Natural killer cell (primary cell): ENCODE measurements at regions not wholly inside any gene's neighbourhood (a gene's known extent, or its start where the extent isn't known, plus 50 kb on each side); places are given as distances from the start of the nearest gene placed in this dataset.

ENCODE experiments used
- ATAC-seq, 3 donors: fragments of 150-1000 bp in 2 of 3; fragments of 200-7000 bp in 1 of 3; cut with Tn5 transposase; 1 replicate in 1 of 3; 2 replicates in 2 of 3; pipeline ENCODE4 v1.10.0; 2021; ENCODE audit warnings: mild to moderate bottlenecking in 2 of 3, moderate library complexity in 2 of 3
- DNase-seq, 2 donors: peaks; one replicate each; pipeline versions ENCODE4 v3.0.0 to v3.0.0-alpha.2; 2013 to 2021; ENCODE audit warnings: mixed read lengths in 1 of 2
- H3K27ac ChIP-seq: one replicate; pipeline ENCODE4 v1.5.1; 2013; ENCODE audit warnings: mild to moderate bottlenecking, low read length
- H3K27me3 ChIP-seq: one replicate; pipeline ENCODE4 v1.6.1; 2013; ENCODE audit warnings: low read length; ENCODE audit not compliant: control insufficient read depth, insufficient read depth
- H3K36me3 ChIP-seq: one replicate; pipeline ENCODE4 v1.6.1; 2013; ENCODE audit warnings: low read length; ENCODE audit not compliant: control insufficient read depth, insufficient read depth
- H3K4me1 ChIP-seq: one replicate; pipeline ENCODE4 v1.6.1; 2013; ENCODE audit warnings: low read length; ENCODE audit not compliant: control insufficient read depth, insufficient read depth
- H3K4me3 ChIP-seq: one replicate; pipeline ENCODE4 v1.5.1; 2013; ENCODE audit warnings: low read length
- H3K9me3 ChIP-seq: one replicate; pipeline ENCODE4 v1.6.1; 2013; ENCODE audit warnings: low read length; ENCODE audit not compliant: control insufficient read depth, insufficient read depth
- H3K27ac Mint-ChIP-seq, 2 donors: one replicate each; pipeline ENCODE4 v1.8.0; 2022; ENCODE audit warnings: mild to moderate bottlenecking in 2 of 2, mixed read lengths in 2 of 2, moderate library complexity in 1 of 2
- H3K27me3 Mint-ChIP-seq, 2 donors: one replicate each; pipeline ENCODE4 v1.8.0; 2022; ENCODE audit warnings: low read depth in 2 of 2, mixed read lengths in 2 of 2
- H3K36me3 Mint-ChIP-seq: one replicate; pipeline ENCODE4 v1.8.0; 2022; ENCODE audit warnings: mixed read lengths
- H3K4me1 Mint-ChIP-seq, 2 donors: one replicate each; pipeline ENCODE4 v1.8.0; 2022; ENCODE audit warnings: mixed read lengths in 2 of 2
- H3K4me3 Mint-ChIP-seq: one replicate; pipeline ENCODE4 v1.8.0; 2022; ENCODE audit warnings: mild to moderate bottlenecking, moderate library complexity, mixed read lengths
- H3K9me3 Mint-ChIP-seq, 2 donors: one replicate each; pipeline ENCODE4 v1.8.0; 2022; ENCODE audit warnings: mixed read lengths in 2 of 2
- CTCF ChIP-seq: fragments of 200-600 bp; IDR thresholded peaks from one replicate; pipeline ENCODE4 v1.8.0; 2022; ENCODE audit warnings: antibody characterized with exemption
- WGBS: methylation state at CpG from one replicate; pipeline ENCODE4 v1.1.7; 2013; ENCODE audit warnings: missing lambda C conversion rate; ENCODE audit not compliant: insufficient coverage; 5-methylcytosine and 5-hydroxymethylcytosine counted together
- intact Hi-C: fragments of 100-400 bp; cut with micrococcal nuclease; formaldehyde crosslinking; loops from one replicate; pipeline ENCODE4 v1.14.2; 2022

DNA sequence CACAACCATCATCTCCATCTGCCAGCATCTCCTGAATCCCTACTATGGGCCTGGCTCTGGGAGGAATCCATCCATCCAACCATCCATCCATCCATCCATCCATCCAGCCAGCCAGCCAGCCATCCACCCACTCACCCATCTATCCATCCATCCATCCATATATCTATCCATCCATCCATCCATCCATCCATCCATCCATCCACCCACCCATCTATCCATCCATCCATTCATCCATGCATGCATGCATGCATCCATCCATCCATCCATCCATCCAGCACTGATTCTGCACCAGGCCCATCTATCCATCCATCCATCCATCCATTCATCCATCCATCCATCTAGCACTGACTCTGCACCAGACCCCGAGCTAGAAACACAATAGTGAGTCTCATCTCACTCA, 141.3 kb upstream of the WNT4 start:
- no peaks in the 10 kb centered on the region for H3K36me3 Mint-ChIP-seq
- H3K4me1 Mint-ChIP-seq, result no peaks in the 10 kb centered on the region
- no peak for TF ChIP-seq CTCF
- no peak overlapping the region for H3K27ac ChIP-seq
- H3K4me3 Mint-ChIP-seq, result no peak overlapping the region
- intact Hi-C loops, result no loop called here
- H3K27me3 Mint-ChIP-seq, result peaks cover 0 to 11% of the 10 kb centered on the region in 2 donors
- H3K4me1 ChIP-seq, result no peaks in the 10 kb centered on the region
- peaks cover 0 to 2% of the 10 kb centered on the region in 2 donors for H3K9me3 Mint-ChIP-seq
- no peaks in the 10 kb centered on the region for H3K27me3 ChIP-seq
- no peak for ATAC-seq
- no peak overlapping the region for H3K4me3 ChIP-seq
- 33% methylated on average over 1 of the region's 1 CpG for WGBS
- DNase-seq, result no peak
- H3K9me3 ChIP-seq, result no peaks in the 10 kb centered on the region
- no peaks in the 10 kb centered on the region for H3K36me3 ChIP-seq
- no peak overlapping the region for H3K27ac Mint-ChIP-seq

GRCh38 chr1:22284906-22285548, 142.1 kb upstream of the WNT4 start:
- Histone ChIP-seq H3K36me3 (no peaks in the 10 kb centered on the region), H3K4me3 (no peak overlapping the region), H3K27ac (no peak overlapping the region), H3K27me3 (no peaks in the 10 kb centered on the region), H3K9me3 (no peaks in the 10 kb centered on the region), H3K4me1 (no peaks in the 10 kb centered on the region)
- H3K36me3 Mint-ChIP-seq, result no peaks in the 10 kb centered on the region
- DNase-seq (no peak), ATAC-seq (no peak)
- H3K27ac Mint-ChIP-seq, result no peak overlapping the region
- WGBS, result 95% methylated on average over 15 of the region's 15 CpGs
- TF ChIP-seq CTCF, result no peak
- no peaks in the 10 kb centered on the region for H3K9me3 Mint-ChIP-seq
- intact Hi-C loops, result no loop called here
- peaks cover 5 to 10% of the 10 kb centered on the region in 2 donors for H3K27me3 Mint-ChIP-seq
- no peaks in the 10 kb centered on the region for H3K4me1 Mint-ChIP-seq
- H3K4me3 Mint-ChIP-seq, result no peak overlapping the region

DNA sequence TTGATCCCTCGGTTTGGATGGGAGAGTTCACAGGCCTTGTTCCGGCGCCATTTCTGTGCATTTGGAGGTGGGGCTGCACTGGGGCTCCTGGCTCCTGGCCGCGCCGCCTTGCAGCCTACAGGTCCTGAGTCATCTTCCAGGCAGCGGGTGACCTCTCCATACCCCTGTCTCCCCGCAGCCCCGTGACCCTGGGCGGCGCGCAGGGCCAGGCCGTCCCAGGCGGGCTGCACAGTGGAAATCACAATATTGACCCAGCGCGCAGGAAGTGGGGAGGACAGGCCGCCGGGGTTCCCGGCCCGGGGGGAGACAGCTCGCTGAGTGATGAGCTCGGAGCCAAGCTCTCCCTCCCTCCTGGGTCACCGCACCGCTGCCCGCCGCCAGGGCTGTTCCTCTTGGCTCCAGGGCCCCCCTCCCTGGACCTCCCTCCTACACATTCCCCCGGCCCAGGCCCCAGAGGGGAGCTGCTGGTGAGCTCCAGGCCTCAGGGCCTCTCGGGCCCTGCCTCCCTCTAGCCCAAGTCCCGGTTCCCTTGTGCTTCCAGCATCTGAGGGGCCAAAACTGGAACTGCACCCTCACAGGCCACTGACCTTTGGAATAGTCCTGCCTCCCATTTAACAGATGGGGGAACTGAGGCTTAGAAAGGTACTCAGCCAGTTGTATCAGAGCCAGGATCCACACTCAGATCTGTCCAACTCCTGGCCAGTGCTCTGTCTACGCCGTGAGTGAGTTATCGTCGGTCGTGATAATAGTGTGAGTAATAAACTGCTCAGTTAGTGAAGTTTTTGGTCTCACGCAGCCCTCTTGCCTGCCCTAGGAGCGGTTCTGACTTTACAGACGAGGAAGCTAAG, 142.9 kb upstream of the WNT4 start:
- H3K27ac Mint-ChIP-seq, result no peak overlapping the region
- H3K4me1 Mint-ChIP-seq, result no peaks in the 10 kb centered on the region
- no peaks in the 10 kb centered on the region for H3K27me3 ChIP-seq
- H3K27me3 Mint-ChIP-seq, result peaks cover 7 to 9% of the 10 kb centered on the region in 2 donors
- no peaks in the 10 kb centered on the region for H3K36me3 Mint-ChIP-seq
- ATAC-seq (no peak), DNase-seq (no peak)
- no peaks in the 10 kb centered on the region for H3K36me3 ChIP-seq
- no peaks in the 10 kb centered on the region for H3K9me3 ChIP-seq
- H3K27ac ChIP-seq, result no peak overlapping the region
- WGBS, result 92% methylated on average over 37 of the region's 37 CpGs
- H3K4me1 ChIP-seq, result no peaks in the 10 kb centered on the region
- no peak overlapping the region for H3K4me3 ChIP-seq
- no peaks in the 10 kb centered on the region for H3K9me3 Mint-ChIP-seq
- TF ChIP-seq CTCF, result no peak
- intact Hi-C loops, result no loop called here
- no peak overlapping the region for H3K4me3 Mint-ChIP-seq
